ENCODE measurements at regions not wholly inside any gene's neighbourhood (a gene's known extent, or its start where the extent isn't known, plus 50 kb on each side); places are given as distances from the start of the nearest gene placed in this dataset.

DNA sequence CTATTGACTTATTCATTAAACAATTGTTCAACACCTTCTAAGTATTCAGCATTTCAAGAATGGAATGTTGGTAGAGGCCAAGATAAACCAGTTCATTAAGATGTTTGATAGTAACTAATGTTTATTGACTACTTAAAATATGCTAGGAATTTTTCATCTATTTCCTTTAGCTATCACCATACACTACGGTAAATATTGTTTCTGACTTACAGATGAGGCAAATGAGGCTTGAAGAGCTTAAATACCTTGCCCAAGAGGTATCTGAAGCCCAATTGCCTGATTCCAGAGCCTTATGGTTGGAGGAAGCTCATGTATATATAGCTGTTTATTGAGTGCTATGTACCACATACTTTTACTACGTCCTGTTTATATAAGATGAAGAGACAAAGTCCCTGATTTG lies 286.2 kb downstream of the NDFIP2 start:
- Histone ChIP-seq H3K4me3 (no peak overlapping the region), H3K9me3 (peaks cover 0 to 7% of the 10 kb centered on the region in 2 donors), H3K36me3 (no peaks in the 10 kb centered on the region), H3K4me1 (no peaks in the 10 kb centered on the region), H3K27ac (no peak overlapping the region), H3K27me3 (no peaks in the 10 kb centered on the region)
- DNase-seq (ENCODE audit: low spot score in 2 of 2): no peak
- intact Hi-C loops (cut with DNase I; ENCODE audit: low total_unique reads): no loop called here
- TF ChIP-seq POLR2A (IDR thresholded peaks at IDR 0.05): no peak
- TF ChIP-seq POLR2AphosphoS5 (IDR thresholded peaks at IDR 0.05): no peak
- TF ChIP-seq, protein P1, sequence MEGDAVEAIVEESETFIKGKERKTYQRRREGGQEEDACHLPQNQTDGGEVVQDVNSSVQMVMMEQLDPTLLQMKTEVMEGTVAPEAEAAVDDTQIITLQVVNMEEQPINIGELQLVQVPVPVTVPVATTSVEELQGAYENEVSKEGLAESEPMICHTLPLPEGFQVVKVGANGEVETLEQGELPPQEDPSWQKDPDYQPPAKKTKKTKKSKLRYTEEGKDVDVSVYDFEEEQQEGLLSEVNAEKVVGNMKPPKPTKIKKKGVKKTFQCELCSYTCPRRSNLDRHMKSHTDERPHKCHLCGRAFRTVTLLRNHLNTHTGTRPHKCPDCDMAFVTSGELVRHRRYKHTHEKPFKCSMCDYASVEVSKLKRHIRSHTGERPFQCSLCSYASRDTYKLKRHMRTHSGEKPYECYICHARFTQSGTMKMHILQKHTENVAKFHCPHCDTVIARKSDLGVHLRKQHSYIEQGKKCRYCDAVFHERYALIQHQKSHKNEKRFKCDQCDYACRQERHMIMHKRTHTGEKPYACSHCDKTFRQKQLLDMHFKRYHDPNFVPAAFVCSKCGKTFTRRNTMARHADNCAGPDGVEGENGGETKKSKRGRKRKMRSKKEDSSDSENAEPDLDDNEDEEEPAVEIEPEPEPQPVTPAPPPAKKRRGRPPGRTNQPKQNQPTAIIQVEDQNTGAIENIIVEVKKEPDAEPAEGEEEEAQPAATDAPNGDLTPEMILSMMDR (IDR thresholded peaks at IDR 0.05): no peak

- intact Hi-C loops (cut with DNase I; ENCODE audit: low total_unique reads): no loop called here
- no peaks in the 10 kb centered on the region for H3K4me1 ChIP-seq
- H3K36me3 ChIP-seq: no peaks in the 10 kb centered on the region
- H3K9me3 ChIP-seq: no peaks in the 10 kb centered on the region
- no peak for DNase-seq (ENCODE audit: low spot score in 2 of 2)
- no peak overlapping the region for H3K4me3 ChIP-seq
- TF ChIP-seq, protein P1 (IDR thresholded peaks at IDR 0.05): no peak
- TF ChIP-seq POLR2A (IDR thresholded peaks at IDR 0.05): no peak
- no peak for TF ChIP-seq POLR2AphosphoS5 (IDR thresholded peaks at IDR 0.05)
- H3K27me3 ChIP-seq: no peaks in the 10 kb centered on the region
- no peak overlapping the region for H3K27ac ChIP-seq
Observed at GRCh38 chr13:79765331-79765730, 284.4 kb downstream of the NDFIP2 start.

DNA sequence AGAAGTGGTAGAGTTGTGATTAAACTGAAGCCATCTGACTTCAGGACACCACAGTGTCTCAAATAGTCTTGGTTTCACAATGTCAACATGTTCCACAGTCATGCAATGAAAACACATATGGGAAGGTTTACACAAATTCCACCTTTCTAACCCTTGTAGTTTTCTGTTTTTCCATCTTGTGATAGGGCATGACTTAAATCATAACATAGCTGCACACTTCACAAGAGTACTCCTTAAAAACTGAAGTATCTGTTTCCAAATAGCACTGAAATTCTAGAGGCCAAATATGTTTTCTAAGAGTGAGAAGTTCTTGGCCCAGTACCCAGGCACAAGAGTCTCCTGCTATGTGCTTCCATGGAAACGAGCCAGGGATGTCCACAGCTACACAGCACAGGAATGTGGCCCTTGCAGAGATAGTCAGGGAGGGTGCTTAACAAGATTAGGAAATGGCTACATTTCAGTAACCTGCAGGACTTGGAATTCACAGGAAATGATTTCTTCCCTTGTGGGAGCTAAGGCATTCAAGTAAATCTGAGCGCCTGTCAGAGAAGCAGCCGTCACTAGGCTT lies 269.1 kb downstream of the NDFIP2 start:
- H3K4me3 ChIP-seq: no peak overlapping the region
- DNase-seq (ENCODE audit: low spot score in 2 of 2): peak in 1 of 2 donors; percentile 74
- H3K27me3 ChIP-seq: no peaks in the 10 kb centered on the region

DNA sequence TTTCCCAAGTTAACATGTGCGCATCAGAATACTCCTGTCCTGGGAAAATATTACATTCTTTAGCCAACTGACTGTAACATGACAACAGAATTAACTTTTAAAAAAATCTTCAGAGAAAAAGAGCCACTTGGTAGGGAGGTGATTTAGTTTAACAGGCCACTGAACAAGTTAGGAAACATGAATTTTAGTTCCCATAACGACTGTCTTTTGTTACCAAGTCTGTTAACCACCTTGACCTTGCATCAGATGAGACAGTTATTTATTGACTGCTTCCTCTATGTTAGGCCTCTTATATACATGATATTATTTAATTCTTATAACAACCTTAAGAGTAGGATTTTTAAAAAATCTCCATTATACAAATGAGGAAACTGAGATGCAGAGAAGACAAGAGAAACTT lies 268.6 kb downstream of the NDFIP2 start:
- intact Hi-C loops (cut with DNase I; ENCODE audit: low total_unique reads): no loop called here
- no peaks in the 10 kb centered on the region for H3K36me3 ChIP-seq
- H3K4me1 ChIP-seq: peaks cover 0 to 3% of the 10 kb centered on the region in 2 donors
- no peaks in the 10 kb centered on the region for H3K27me3 ChIP-seq
- H3K4me3 ChIP-seq: no peak overlapping the region
- TF ChIP-seq, protein P1 (IDR thresholded peaks at IDR 0.05): no peak
- no peak for TF ChIP-seq POLR2AphosphoS5 (IDR thresholded peaks at IDR 0.05)
- H3K9me3 ChIP-seq: no peaks in the 10 kb centered on the region
- H3K27ac ChIP-seq: peak overlapping the region; percentile 43 to 67
- DNase-seq (ENCODE audit: low spot score in 2 of 2): no peak

More for the DNA sequence above, 269.1 kb downstream of the NDFIP2 start:
- Histone ChIP-seq H3K36me3 (no peaks in the 10 kb centered on the region), H3K9me3 (no peaks in the 10 kb centered on the region), H3K27ac (peak overlapping the region; percentile 67), H3K4me1 (peaks cover 0 to 3% of the 10 kb centered on the region in 2 donors)
- intact Hi-C loops (cut with DNase I; ENCODE audit: low total_unique reads): no loop called here
- TF ChIP-seq POLR2A (IDR thresholded peaks at IDR 0.05): no peak
- TF ChIP-seq POLR2AphosphoS5 (IDR thresholded peaks at IDR 0.05): peak in 1 of 3 donors; percentile 72

GRCh38 chr13:79745081-79745480 lies 264.1 kb downstream of the NDFIP2 start:
- Histone ChIP-seq H3K27me3 (no peaks in the 10 kb centered on the region), H3K4me1 (peaks cover 0 to under 1% of the 10 kb centered on the region in 2 donors), H3K36me3 (no peaks in the 10 kb centered on the region), H3K9me3 (no peaks in the 10 kb centered on the region), H3K4me3 (no peak overlapping the region), H3K27ac (no peak overlapping the region)
- TF ChIP-seq POLR2AphosphoS5 (IDR thresholded peaks at IDR 0.05) (no peak), POLR2A (IDR thresholded peaks at IDR 0.05) (no peak)
- TF ChIP-seq, protein P1 (IDR thresholded peaks at IDR 0.05): no peak
- intact Hi-C loops (cut with DNase I; ENCODE audit: low total_unique reads): no loop called here
- DNase-seq (ENCODE audit: low spot score in 2 of 2): no peak

Data from breast epithelium (tissue), 4 donors.